K562 (cell line): ENCODE measurements at regions not wholly inside any gene's neighbourhood (a gene's known extent, or its start where the extent isn't known, plus 50 kb on each side); places are given as distances from the start of the nearest gene placed in this dataset.

Experiments used
- AFF4 ChIP-seq: sonication (generic); formaldehyde crosslinking; IDR thresholded peaks from 2 replicates; pipeline ENCODE4 v1.8.0; 2023; ENCODE audit warnings: mild to moderate bottlenecking, missing genetic modification reagents
- C11orf30 ChIP-seq: fragments of 450-650 bp; IDR thresholded peaks from 2 replicates; pipeline ENCODE4 v1.6.1; 2016; ENCODE audit warnings: low read depth, mild to moderate bottlenecking
- CREM ChIP-seq: IDR thresholded peaks from 2 replicates; pipeline ENCODE4 v1.6.1; 2014; ENCODE audit warnings: antibody characterized with exemption, low read depth
- FOSL1 ChIP-seq: fragments of 200-800 bp; sonication (Bioruptor generic); conservative IDR thresholded peaks from 2 replicates; pipeline ENCODE4 v1.6.1; 2016; ENCODE audit warnings: missing genetic modification characterization, missing compliant biosample characterization
- FOXK2 ChIP-seq, 2 experiments: fragments of 450-650 bp; IDR thresholded peaks in 1 of 2; conservative IDR thresholded peaks in 1 of 2; 2 replicates each; pipeline ENCODE4 v1.6.1; 2016; ENCODE audit warnings: low read depth in 2 of 2, mild to moderate bottlenecking in 1 of 2
- HOXB6 ChIP-seq: fragments of 250-450 bp; sonication (Bioruptor Pico); IDR thresholded peaks from 2 replicates; pipeline ENCODE4 v1.5.1; 2022; ENCODE audit warnings: mild to moderate bottlenecking, borderline replicate concordance
- L3MBTL2 ChIP-seq: fragments of 450-650 bp; IDR thresholded peaks from 2 replicates; pipeline ENCODE4 v1.6.1; 2016; ENCODE audit warnings: mild to moderate bottlenecking, moderate library complexity
- MAFG ChIP-seq: fragments of 450-650 bp; conservative IDR thresholded peaks from 2 replicates; pipeline ENCODE4 v1.6.1; 2016; ENCODE audit warnings: missing genetic modification characterization, missing compliant biosample characterization
- MLLT1 ChIP-seq, 2 experiments: fragments of 450-650 bp; IDR thresholded peaks; 2 replicates each; pipeline ENCODE4 v1.6.1; 2016
- MLX ChIP-seq, 2 experiments: fragments of 450-650 bp in 1 of 2; sonication (generic) in 1 of 2; formaldehyde crosslinking; conservative IDR thresholded peaks; 2 replicates each; pipeline versions ENCODE4 v1.4.0 to v1.8.1; 2020 to 2022; ENCODE audit warnings: mild to moderate bottlenecking in 1 of 2, missing genetic modification reagents in 1 of 2
- MYBL2 ChIP-seq, 2 experiments: fragments of 450-650 bp in 1 of 2; sonication (generic) in 1 of 2; formaldehyde crosslinking in 1 of 2; IDR thresholded peaks; 2 replicates each; pipeline versions ENCODE4 v1.6.1 to v1.8.1; 2017 to 2022; ENCODE audit warnings: borderline replicate concordance in 1 of 2, inconsistent platforms in 1 of 2, low read depth in 1 of 2, mild to moderate bottlenecking in 1 of 2, missing genetic modification reagents in 1 of 2, moderate library complexity in 1 of 2
- SNRNP70 ChIP-seq: fragments of 200-400 bp; formaldehyde crosslinking; optimal IDR thresholded peaks from 2 replicates; pipeline ENCODE3; 2017; ENCODE audit warnings: low read depth, low read length
- STAT5B ChIP-seq: fragments of 250-450 bp; sonication (Bioruptor Pico); IDR thresholded peaks from 2 replicates; pipeline ENCODE4 v1.8.0; 2021; ENCODE audit warnings: mild to moderate bottlenecking, inconsistent platforms
- THRAP3 ChIP-seq: fragments of 450-650 bp; IDR thresholded peaks from 2 replicates; pipeline ENCODE4 v1.6.1; 2016; ENCODE audit warnings: mild to moderate bottlenecking, inconsistent platforms, borderline replicate concordance
- ZNF766 ChIP-seq: fragments of 200-800 bp; sonication (Bioruptor generic); conservative IDR thresholded peaks from 2 replicates; pipeline ENCODE4 v1.6.1; 2016; ENCODE audit warnings: missing genetic modification characterization, missing compliant biosample characterization
- ZNF785 ChIP-seq: fragments of 250-450 bp; sonication (Bioruptor Pico); IDR thresholded peaks from 2 replicates; pipeline ENCODE4 v1.4.0; 2020; ENCODE audit warnings: mild to moderate bottlenecking

- TF ChIP-seq THRAP3 (no peak), FOSL1 (tag) (peak; percentile 56), L3MBTL2 (no peak), MAFG (tag) (0 out of 2 replicates have a peak, but pooled peaks have one; percentile 15), C11orf30 (peak; percentile 23; the same call in 1 of the 2 replicates), FOXK2 (conservative IDR thresholded peaks at IDR 0.05 in 1 of 2, IDR thresholded peaks at IDR 0.05 in 1 of 2; ENCODE audit: low read depth in 2 of 2) (0 out of 4 replicates have a peak, but pooled peaks of 1 of the 2 experiments have one; percentile 17), STAT5B (CRISPR knock-in tag) (no peak), MYBL2 (IDR thresholded peaks at IDR 0.05; ENCODE audit: low read depth) (no peak), MYBL2 (CRISPR knock-in tag; IDR thresholded peaks at IDR 0.05; ENCODE audit: borderline replicate concordance) (no peak), CREM (peak; percentile 59; the same call in 1 of the 2 replicates), MLX (CRISPR knock-in tag; conservative IDR thresholded peaks at IDR 0.05) (no peak), ZNF766 (CRISPR knock-in tag) (no peak), SNRNP70 (no peak), MLLT1 (IDR thresholded peaks at IDR 0.05) (no peak), ZNF785 (CRISPR knock-in tag) (no peak), AFF4 (CRISPR knock-in tag) (no peak), HOXB6 (no peak)
- TF ChIP-seq, all 486 proteins: peak for 12
Measured at GRCh38 chr5:116766470-116766947, 191.9 kb upstream of the SEMA6A start (continued).
